ENCODE measurements at regions not wholly inside any gene's neighbourhood (a gene's known extent, or its start where the extent isn't known, plus 50 kb on each side); places are given as distances from the start of the nearest gene placed in this dataset.

DNA sequence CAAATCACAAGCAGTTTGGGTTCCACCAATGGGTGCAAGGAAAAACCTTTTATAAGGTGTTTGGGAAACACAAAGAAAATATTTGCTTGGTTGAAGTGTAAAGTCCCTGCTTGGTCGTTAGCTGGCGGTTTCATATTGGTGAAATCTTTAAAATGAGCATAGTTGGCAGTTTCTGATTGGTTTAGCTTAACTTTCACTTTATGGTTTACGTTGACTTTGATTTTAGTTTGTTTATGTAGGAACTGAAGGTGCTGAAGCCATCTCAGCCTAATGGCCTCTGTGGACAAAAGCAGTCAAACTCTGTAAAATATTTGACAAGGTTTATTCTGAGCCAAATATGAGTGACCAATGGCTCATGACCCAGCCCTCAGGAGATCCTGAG, 76.6 kb upstream of the PPM1J start:
- TF ChIP-seq, protein P1, sequence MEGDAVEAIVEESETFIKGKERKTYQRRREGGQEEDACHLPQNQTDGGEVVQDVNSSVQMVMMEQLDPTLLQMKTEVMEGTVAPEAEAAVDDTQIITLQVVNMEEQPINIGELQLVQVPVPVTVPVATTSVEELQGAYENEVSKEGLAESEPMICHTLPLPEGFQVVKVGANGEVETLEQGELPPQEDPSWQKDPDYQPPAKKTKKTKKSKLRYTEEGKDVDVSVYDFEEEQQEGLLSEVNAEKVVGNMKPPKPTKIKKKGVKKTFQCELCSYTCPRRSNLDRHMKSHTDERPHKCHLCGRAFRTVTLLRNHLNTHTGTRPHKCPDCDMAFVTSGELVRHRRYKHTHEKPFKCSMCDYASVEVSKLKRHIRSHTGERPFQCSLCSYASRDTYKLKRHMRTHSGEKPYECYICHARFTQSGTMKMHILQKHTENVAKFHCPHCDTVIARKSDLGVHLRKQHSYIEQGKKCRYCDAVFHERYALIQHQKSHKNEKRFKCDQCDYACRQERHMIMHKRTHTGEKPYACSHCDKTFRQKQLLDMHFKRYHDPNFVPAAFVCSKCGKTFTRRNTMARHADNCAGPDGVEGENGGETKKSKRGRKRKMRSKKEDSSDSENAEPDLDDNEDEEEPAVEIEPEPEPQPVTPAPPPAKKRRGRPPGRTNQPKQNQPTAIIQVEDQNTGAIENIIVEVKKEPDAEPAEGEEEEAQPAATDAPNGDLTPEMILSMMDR (IDR thresholded peaks at IDR 0.05; ENCODE audit: insufficient read depth, low read length, poor library complexity, severe bottlenecking), result no peak
- no peak for TF ChIP-seq EZH2phosphoT487 (conservative IDR thresholded peaks at IDR 0.05; ENCODE audit: low read length)
